Esophagus muscularis mucosa (tissue), 4 donors: ENCODE measurements at regions not wholly inside any gene's neighbourhood (a gene's known extent, or its start where the extent isn't known, plus 50 kb on each side); places are given as distances from the start of the nearest gene placed in this dataset.

Experiments
- DNase-seq: peaks from one replicate; pipeline ENCODE4 v3.0.0-alpha.2; 2017; ENCODE audit errors: extremely low spot score
- H3K27ac ChIP-seq, 4 donors: fragments of 200-600 bp; sonication (generic); replicated peaks in 1 of 4; 1 replicate in 3 of 4; 2 replicates in 1 of 4; pipeline ENCODE4 v1.5.1; 2016 to 2019; ENCODE audit warnings: mild to moderate bottlenecking in 1 of 4
- H3K27me3 ChIP-seq, 4 donors: fragments of 200-600 bp; sonication (generic); one replicate each; pipeline versions ENCODE4 v1.5.1 to v1.6.0; 2016 to 2019
- H3K36me3 ChIP-seq, 4 donors: fragments of 200-600 bp; sonication (generic); one replicate each; pipeline ENCODE4 v1.5.1; 2016 to 2019
- H3K4me1 ChIP-seq, 4 donors: fragments of 200-600 bp; sonication (generic); one replicate each; pipeline ENCODE4 v1.5.1; 2016 to 2019
- H3K4me3 ChIP-seq, 4 donors: fragments of 200-600 bp; sonication (generic); 1 replicate in 2 of 4; 2 replicates in 2 of 4; pipeline ENCODE4 v1.5.1; 2016 to 2019; ENCODE audit warnings: mild to moderate bottlenecking in 4 of 4, moderate library complexity in 1 of 4
- H3K9me3 ChIP-seq, 4 donors: fragments of 200-600 bp; sonication (generic); 1 replicate in 3 of 4; 2 replicates in 1 of 4; pipeline ENCODE4 v1.5.1; 2016 to 2019
- EP300 ChIP-seq: sonication (generic); formaldehyde crosslinking; IDR thresholded peaks from one replicate; pipeline ENCODE4 v1.6.1; 2017; ENCODE audit warnings: antibody characterized with exemption
- POLR2A ChIP-seq: fragments of 450-650 bp; IDR thresholded peaks from one replicate; pipeline ENCODE4 v1.6.1; 2017; ENCODE audit warnings: antibody characterized with exemption, moderate library complexity, mild to moderate bottlenecking, low read depth
- POLR2AphosphoS5 ChIP-seq, 2 donors: sonication (generic); formaldehyde crosslinking; IDR thresholded peaks; one replicate each; pipeline ENCODE4 v1.6.1; 2017; ENCODE audit warnings: antibody characterized with exemption in 2 of 2
- WGBS: methylation state at CpG from one replicate; pipeline ENCODE4 v1.1.5; 2018; 5-methylcytosine and 5-hydroxymethylcytosine counted together
- intact Hi-C: fragments of 100-400 bp; cut with DNase I; formaldehyde crosslinking; loops from one replicate; pipeline ENCODE4 v1.15.1; 2023
- TF ChIP-seq, protein P1 (sequence below), 3 experiments: fragments of 200-600 bp in 2 of 3; fragments of 450-650 bp in 1 of 3; sonication (generic) in 2 of 3; IDR thresholded peaks; one replicate each; pipeline ENCODE4 v1.5.1; 2017 to 2019; ENCODE audit warnings: antibody characterized with exemption in 3 of 3, mild to moderate bottlenecking in 2 of 3, moderate library complexity in 1 of 3

DNA sequence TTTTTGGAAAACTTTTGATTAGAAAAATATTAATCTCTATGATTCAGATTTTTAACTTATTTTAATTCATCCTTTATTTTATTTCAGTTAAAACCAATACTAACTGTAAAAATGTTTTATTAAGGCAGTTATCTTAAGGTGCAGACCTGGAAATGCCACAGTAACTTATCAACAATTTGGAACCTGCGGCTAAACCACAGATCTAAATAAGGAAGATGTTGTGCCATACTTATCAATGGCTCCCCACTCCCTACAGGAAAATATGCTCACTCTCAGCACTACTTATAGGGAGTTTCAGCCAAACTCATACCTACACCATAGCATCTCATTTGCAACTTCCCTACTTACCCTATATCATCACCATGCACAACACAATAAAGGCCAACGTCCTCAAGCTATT is 226.9 kb upstream of the KYNU start:
- no peaks in the 10 kb centered on the region for H3K36me3 ChIP-seq
- no peak for TF ChIP-seq POLR2AphosphoS5 (IDR thresholded peaks at IDR 0.05)
- no peak for TF ChIP-seq EP300
- no peak for TF ChIP-seq POLR2A
- TF ChIP-seq, protein P1, sequence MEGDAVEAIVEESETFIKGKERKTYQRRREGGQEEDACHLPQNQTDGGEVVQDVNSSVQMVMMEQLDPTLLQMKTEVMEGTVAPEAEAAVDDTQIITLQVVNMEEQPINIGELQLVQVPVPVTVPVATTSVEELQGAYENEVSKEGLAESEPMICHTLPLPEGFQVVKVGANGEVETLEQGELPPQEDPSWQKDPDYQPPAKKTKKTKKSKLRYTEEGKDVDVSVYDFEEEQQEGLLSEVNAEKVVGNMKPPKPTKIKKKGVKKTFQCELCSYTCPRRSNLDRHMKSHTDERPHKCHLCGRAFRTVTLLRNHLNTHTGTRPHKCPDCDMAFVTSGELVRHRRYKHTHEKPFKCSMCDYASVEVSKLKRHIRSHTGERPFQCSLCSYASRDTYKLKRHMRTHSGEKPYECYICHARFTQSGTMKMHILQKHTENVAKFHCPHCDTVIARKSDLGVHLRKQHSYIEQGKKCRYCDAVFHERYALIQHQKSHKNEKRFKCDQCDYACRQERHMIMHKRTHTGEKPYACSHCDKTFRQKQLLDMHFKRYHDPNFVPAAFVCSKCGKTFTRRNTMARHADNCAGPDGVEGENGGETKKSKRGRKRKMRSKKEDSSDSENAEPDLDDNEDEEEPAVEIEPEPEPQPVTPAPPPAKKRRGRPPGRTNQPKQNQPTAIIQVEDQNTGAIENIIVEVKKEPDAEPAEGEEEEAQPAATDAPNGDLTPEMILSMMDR (IDR thresholded peaks at IDR 0.05) = no peak
- H3K27me3 ChIP-seq = no peaks in the 10 kb centered on the region
- peaks cover 0 to 7% (median 0%) of the 10 kb centered on the region in 4 donors for H3K9me3 ChIP-seq
- H3K27ac ChIP-seq = no peak overlapping the region
- H3K4me1 ChIP-seq = no peaks in the 10 kb centered on the region
- DNase-seq = no peak
- intact Hi-C loops = no loop called here
- no peak overlapping the region for H3K4me3 ChIP-seq
- 68% methylated on average over 2 of the region's 2 CpGs for WGBS

DNA sequence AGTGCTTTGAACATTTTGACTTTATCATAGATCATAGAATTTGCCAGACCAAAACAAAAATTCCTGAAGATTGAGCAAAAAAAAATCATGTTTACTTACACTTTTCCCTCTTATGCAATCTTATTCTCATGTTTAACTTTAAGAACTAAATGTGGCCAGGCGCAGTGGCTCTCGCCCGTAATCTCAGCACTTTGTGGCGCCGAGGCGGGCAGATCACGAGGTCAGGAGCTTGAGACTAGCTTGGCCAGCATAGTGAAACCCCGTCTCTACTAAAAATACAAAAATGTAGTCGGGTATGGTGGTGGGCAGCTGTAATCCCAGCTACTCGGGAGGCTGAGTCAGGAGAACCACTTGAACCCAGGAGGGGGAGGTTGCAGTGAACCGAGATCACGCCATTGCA is 227.9 kb upstream of the KYNU start:
- no peak for TF ChIP-seq EP300
- no peak for TF ChIP-seq POLR2A
- TF ChIP-seq, protein P1 (IDR thresholded peaks at IDR 0.05) = no peak
- no peak for TF ChIP-seq POLR2AphosphoS5 (IDR thresholded peaks at IDR 0.05)
- no peak for DNase-seq
- Histone ChIP-seq H3K4me3 (no peak overlapping the region), H3K9me3 (peaks cover 0 to 7% (median 0%) of the 10 kb centered on the region in 4 donors), H3K27ac (no peak overlapping the region), H3K4me1 (no peaks in the 10 kb centered on the region), H3K27me3 (no peaks in the 10 kb centered on the region), H3K36me3 (no peaks in the 10 kb centered on the region)
- 92% methylated on average over 12 of the region's 12 CpGs for WGBS
- intact Hi-C loops = no loop called here

DNA sequence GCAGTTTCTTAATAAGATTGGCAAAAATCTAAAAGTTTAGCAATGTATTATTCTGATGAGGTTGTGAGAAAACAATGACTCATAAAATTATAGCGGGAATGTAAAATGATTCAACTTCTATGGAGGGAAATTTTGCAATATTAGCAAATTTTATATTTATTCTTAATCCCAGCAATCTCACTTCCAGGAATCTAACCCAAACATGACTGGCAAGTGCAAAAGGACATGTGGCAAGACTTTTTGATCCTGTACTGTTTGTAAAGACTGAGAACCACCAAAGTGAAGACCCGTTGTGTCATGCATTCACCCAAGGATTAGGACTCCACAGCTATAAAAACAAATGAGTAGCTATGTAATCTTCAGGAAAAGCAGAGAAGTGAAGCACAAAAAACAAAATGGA is 234.8 kb upstream of the KYNU start:
- H3K4me1 ChIP-seq = no peaks in the 10 kb centered on the region
- H3K27me3 ChIP-seq = no peaks in the 10 kb centered on the region
- peaks cover 0 to 8% (median 2%) of the 10 kb centered on the region in 4 donors for H3K9me3 ChIP-seq
- WGBS = 79% methylated on average over 2 of the region's 2 CpGs
- intact Hi-C loops = no loop called here
- H3K36me3 ChIP-seq = no peaks in the 10 kb centered on the region
- DNase-seq = no peak
- H3K4me3 ChIP-seq = no peak overlapping the region
- H3K27ac ChIP-seq = no peak overlapping the region
- TF ChIP-seq POLR2AphosphoS5 (IDR thresholded peaks at IDR 0.05) = no peak

DNA sequence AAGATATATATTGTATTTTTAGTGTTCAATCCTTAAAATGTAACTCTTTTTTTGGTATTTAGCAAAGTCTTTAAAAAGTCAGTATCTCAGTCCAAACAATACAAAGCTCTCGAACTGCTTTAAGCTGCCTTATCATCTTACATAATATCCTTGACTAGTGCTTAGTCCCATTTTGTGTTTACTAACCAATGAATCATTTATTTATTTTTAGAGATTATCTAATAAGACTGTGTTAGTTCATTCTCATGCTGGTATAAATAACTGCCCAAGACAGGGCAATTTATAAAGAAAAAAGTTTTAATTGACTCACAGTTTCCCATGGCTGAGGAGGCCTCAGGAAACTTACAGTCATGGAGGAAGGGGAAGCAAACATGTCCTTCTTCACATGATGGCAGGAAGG is 248.3 kb upstream of the KYNU start:
- H3K36me3 ChIP-seq = no peaks in the 10 kb centered on the region
- no peaks in the 10 kb centered on the region for H3K4me1 ChIP-seq
- H3K27me3 ChIP-seq = no peaks in the 10 kb centered on the region
- no peak overlapping the region for H3K27ac ChIP-seq
- intact Hi-C loops = no loop called here
- no peak for DNase-seq
- TF ChIP-seq, protein P1 (IDR thresholded peaks at IDR 0.05) = no peak
- no peak overlapping the region for H3K4me3 ChIP-seq
- 43% methylated on average over 1 of the region's 1 CpG for WGBS
- no peaks in the 10 kb centered on the region for H3K9me3 ChIP-seq

DNA sequence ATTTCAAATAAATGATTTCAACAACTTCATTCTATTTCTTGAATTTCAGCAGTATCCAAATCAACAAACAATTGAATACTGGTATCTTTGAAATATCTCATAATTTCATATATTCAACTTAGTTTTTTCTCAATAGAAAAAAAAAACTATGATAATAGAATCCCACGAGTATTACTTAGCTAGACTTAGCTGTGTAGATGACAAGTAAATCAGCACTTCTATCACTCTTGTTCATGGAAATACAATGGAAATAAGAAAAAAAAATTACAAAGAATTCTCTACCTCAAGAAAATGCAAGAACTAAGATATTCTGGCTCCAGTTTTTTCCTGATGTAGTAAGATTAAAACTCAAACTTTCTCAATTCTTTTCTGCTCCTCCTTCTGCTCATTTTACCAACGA is 256.2 kb upstream of the KYNU start:
- H3K4me1 ChIP-seq = no peaks in the 10 kb centered on the region
- TF ChIP-seq, protein P1 (IDR thresholded peaks at IDR 0.05) = no peak
- TF ChIP-seq POLR2A = no peak
- no peaks in the 10 kb centered on the region for H3K9me3 ChIP-seq
- no peak overlapping the region for H3K27ac ChIP-seq
- H3K4me3 ChIP-seq = no peak overlapping the region
- WGBS = 73% methylated on average over 2 of the region's 2 CpGs
- intact Hi-C loops = no loop called here
- peaks cover 0 to 1% (median 0%) of the 10 kb centered on the region in 4 donors for H3K27me3 ChIP-seq
- DNase-seq = no peak
- no peaks in the 10 kb centered on the region for H3K36me3 ChIP-seq
